KOPT-K1 (cell line): ENCODE measurements at regions not wholly inside any gene's neighbourhood (a gene's known extent, or its start where the extent isn't known, plus 50 kb on each side); places are given as distances from the start of the nearest gene placed in this dataset.

Source experiments
- H3K27ac ChIP-seq: fragments of 200-600 bp; sonication (generic); 2 replicates; pipeline ENCODE4 v1.5.1; 2016; ENCODE audit warnings: antibody characterized with exemption, mild to moderate bottlenecking, low read depth, low read length; ENCODE audit not compliant: poor library complexity, severe bottlenecking
- H3K36me3 ChIP-seq: fragments of 200-600 bp; sonication (generic); 2 replicates; pipeline ENCODE4 v1.5.1; 2017; ENCODE audit warnings: antibody characterized with exemption, mild to moderate bottlenecking, low read length, moderate library complexity; ENCODE audit not compliant: insufficient read depth
- H3K9me3 ChIP-seq: fragments of 200-600 bp; sonication (generic); 2 replicates; pipeline ENCODE4 v1.5.1; 2017; ENCODE audit warnings: antibody characterized with exemption, low read length, mild to moderate bottlenecking; ENCODE audit not compliant: insufficient read depth, poor library complexity, severe bottlenecking

GRCh38 chr12:91364471-91365184 is 182.0 kb upstream of the DCN start:
- H3K36me3 ChIP-seq = no peaks in the 10 kb centered on the region
- no peaks in the 10 kb centered on the region for H3K9me3 ChIP-seq
- H3K27ac ChIP-seq = no peak overlapping the region

- no peaks in the 10 kb centered on the region for H3K36me3 ChIP-seq
- H3K27ac ChIP-seq = no peak overlapping the region
- no peaks in the 10 kb centered on the region for H3K9me3 ChIP-seq
These were observed 179.2 kb upstream of the DCN start for GRCh38 chr12:91361864-91362263.

- no peaks in the 10 kb centered on the region for H3K36me3 ChIP-seq
- H3K9me3 ChIP-seq = no peaks in the 10 kb centered on the region
- H3K27ac ChIP-seq = no peak overlapping the region
These were observed 174.8 kb upstream of the DCN start for GRCh38 chr12:91357381-91357780.

- H3K27ac ChIP-seq = no peak overlapping the region
- H3K36me3 ChIP-seq = no peaks in the 10 kb centered on the region
- H3K9me3 ChIP-seq = peaks cover 5% of the 10 kb centered on the region
These were observed 173.8 kb upstream of the DCN start for GRCh38 chr12:91356405-91356804.

- Histone ChIP-seq H3K9me3 (peaks cover 5% of the 10 kb centered on the region), H3K27ac (no peak overlapping the region), H3K36me3 (no peaks in the 10 kb centered on the region)
These were observed 172.8 kb upstream of the DCN start for GRCh38 chr12:91355150-91356006.

GRCh38 chr12:91353266-91353665 is 170.6 kb upstream of the DCN start:
- H3K36me3 ChIP-seq = no peaks in the 10 kb centered on the region
- H3K27ac ChIP-seq = no peak overlapping the region
- peaks cover 5% of the 10 kb centered on the region for H3K9me3 ChIP-seq

- peaks cover 5% of the 10 kb centered on the region for H3K9me3 ChIP-seq
- no peaks in the 10 kb centered on the region for H3K36me3 ChIP-seq
These were observed 166.9 kb upstream of the DCN start for GRCh38 chr12:91349476-91349875.

GRCh38 chr12:91347481-91348214 is 165.0 kb upstream of the DCN start:
- Histone ChIP-seq H3K36me3 (no peaks in the 10 kb centered on the region), H3K27ac (no peak overlapping the region), H3K9me3 (peaks cover 5% of the 10 kb centered on the region)

More at GRCh38 chr12:91349476-91349875, 166.9 kb upstream of the DCN start:
- no peak overlapping the region for H3K27ac ChIP-seq

- H3K36me3 ChIP-seq = no peaks in the 10 kb centered on the region
- peaks cover 4% of the 10 kb centered on the region for H3K9me3 ChIP-seq
- H3K27ac ChIP-seq = no peak overlapping the region
These were observed 164.2 kb upstream of the DCN start for GRCh38 chr12:91346827-91347226.

GRCh38 chr12:91344408-91344807 is 161.8 kb upstream of the DCN start:
- Histone ChIP-seq H3K36me3 (no peaks in the 10 kb centered on the region), H3K27ac (no peak overlapping the region), H3K9me3 (no peaks in the 10 kb centered on the region)

GRCh38 chr12:91343010-91343409 is 160.4 kb upstream of the DCN start:
- no peaks in the 10 kb centered on the region for H3K9me3 ChIP-seq
- no peaks in the 10 kb centered on the region for H3K36me3 ChIP-seq
- no peak overlapping the region for H3K27ac ChIP-seq

- Histone ChIP-seq H3K9me3 (no peaks in the 10 kb centered on the region), H3K36me3 (no peaks in the 10 kb centered on the region), H3K27ac (no peak overlapping the region)
These were observed 156.5 kb upstream of the DCN start for GRCh38 chr12:91339106-91339505.

GRCh38 chr12:91335699-91336098 is 153.1 kb upstream of the DCN start:
- Histone ChIP-seq H3K27ac (no peak overlapping the region), H3K9me3 (no peaks in the 10 kb centered on the region), H3K36me3 (no peaks in the 10 kb centered on the region)

GRCh38 chr12:91333966-91334365 is 151.3 kb upstream of the DCN start:
- Histone ChIP-seq H3K9me3 (no peaks in the 10 kb centered on the region), H3K36me3 (no peaks in the 10 kb centered on the region), H3K27ac (no peak overlapping the region)

GRCh38 chr12:91332302-91332701 is 149.7 kb upstream of the DCN start:
- Histone ChIP-seq H3K36me3 (no peaks in the 10 kb centered on the region), H3K27ac (no peak overlapping the region), H3K9me3 (no peaks in the 10 kb centered on the region)
